ENCODE measurements at regions not wholly inside any gene's neighbourhood (a gene's known extent, or its start where the extent isn't known, plus 50 kb on each side); places are given as distances from the start of the nearest gene placed in this dataset.

GRCh38 chr5:129821477-129822131 is 73.7 kb downstream of the MINAR2 start:
- no peaks in the 10 kb centered on the region for H3K4me1 Mint-ChIP-seq
- DNase-seq (ENCODE audit: low spot score in 2 of 2) (no peak), ATAC-seq (no peak)
- no peak overlapping the region for H3K4me3 Mint-ChIP-seq
- peaks cover 3% of the 10 kb centered on the region for H3K9me3 Mint-ChIP-seq
- no peaks in the 10 kb centered on the region for H3K36me3 Mint-ChIP-seq
- H3K27ac Mint-ChIP-seq, result no peak overlapping the region

- no peak overlapping the region for H3K4me3 Mint-ChIP-seq
- no peak for ATAC-seq
Measured at GRCh38 chr5:129830288-129830687, 74.0 kb upstream of the CHSY3 start.

GRCh38 chr5:129836321-129836720 is 67.9 kb upstream of the CHSY3 start:
- Mint-ChIP-seq H3K4me3 (no peak overlapping the region), H3K27ac (no peak overlapping the region), H3K9me3 (peaks cover 4% of the 10 kb centered on the region), H3K36me3 (no peaks in the 10 kb centered on the region), H3K4me1 (no peaks in the 10 kb centered on the region)
- ATAC-seq (no peak), DNase-seq (ENCODE audit: low spot score in 2 of 2) (no peak)

More at GRCh38 chr5:129830288-129830687, 74.0 kb upstream of the CHSY3 start:
- Mint-ChIP-seq H3K4me1 (no peaks in the 10 kb centered on the region), H3K9me3 (peaks cover 4% of the 10 kb centered on the region), H3K36me3 (no peaks in the 10 kb centered on the region), H3K27ac (no peak overlapping the region)
- no peak for DNase-seq (ENCODE audit: low spot score in 2 of 2)

GRCh38 chr5:129844764-129845163 is 59.5 kb upstream of the CHSY3 start:
- Mint-ChIP-seq H3K36me3 (no peaks in the 10 kb centered on the region), H3K27ac (no peak overlapping the region), H3K9me3 (no peaks in the 10 kb centered on the region), H3K4me3 (no peak overlapping the region), H3K4me1 (no peaks in the 10 kb centered on the region)
- DNase-seq (ENCODE audit: low spot score in 2 of 2) (no peak), ATAC-seq (no peak)

- DNase-seq (ENCODE audit: low spot score in 2 of 2) (peak; percentile 62 to 81), ATAC-seq (peak; percentile 74)
- Mint-ChIP-seq H3K4me1 (no peaks in the 10 kb centered on the region), H3K36me3 (no peaks in the 10 kb centered on the region), H3K27ac (no peak overlapping the region), H3K9me3 (no peaks in the 10 kb centered on the region), H3K4me3 (no peak overlapping the region)
Measured at GRCh38 chr5:129852747-129853352, 51.4 kb upstream of the CHSY3 start.

- ATAC-seq, result no peak
- Mint-ChIP-seq H3K27ac (no peak overlapping the region), H3K4me1 (no peaks in the 10 kb centered on the region), H3K9me3 (no peaks in the 10 kb centered on the region), H3K4me3 (no peak overlapping the region), H3K36me3 (no peaks in the 10 kb centered on the region)
- no peak for DNase-seq (ENCODE audit: low spot score in 2 of 2)
Measured at GRCh38 chr5:129853588-129853987, 50.7 kb upstream of the CHSY3 start.
